ENCODE measurements at regions not wholly inside any gene's neighbourhood (a gene's known extent, or its start where the extent isn't known, plus 50 kb on each side); places are given as distances from the start of the nearest gene placed in this dataset.
"Not testable (repeated sequence)": the region's sequence is repeated elsewhere in the genome, so short reads cannot be mapped to it uniquely, and the experiment has no call there.

DNA sequence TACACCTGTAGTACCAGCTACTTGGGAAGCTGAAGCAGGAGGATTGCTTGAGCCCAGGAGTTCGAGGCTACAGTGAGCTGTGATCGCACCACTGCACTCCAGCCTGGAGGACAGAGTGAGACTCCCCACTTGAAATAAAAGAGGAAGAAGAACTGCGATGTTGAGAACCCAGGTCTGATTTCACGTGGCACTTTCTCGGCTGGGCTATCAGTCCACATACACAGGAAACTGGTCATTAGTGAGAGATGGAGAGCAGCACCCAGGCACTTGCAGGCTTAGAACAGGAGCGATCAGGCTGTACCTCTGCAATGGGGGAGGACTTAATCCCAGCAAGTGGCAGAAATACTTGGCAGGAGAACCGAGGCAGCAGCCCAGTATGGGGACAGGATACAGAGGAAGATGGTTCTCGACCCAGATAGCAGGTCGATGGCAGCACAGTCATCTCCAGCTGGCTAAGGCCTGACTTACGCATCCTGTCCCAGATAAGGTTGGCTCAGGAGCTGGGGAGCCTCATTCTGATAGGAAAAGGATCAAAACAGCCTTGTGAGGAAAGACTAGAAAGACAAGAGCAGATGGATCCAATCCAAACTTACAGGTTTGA lies 487.7 kb upstream of the AUTS2 start:
- H3K4me1 ChIP-seq: no peaks in the 10 kb centered on the region
- WGBS, 2 donors: 74 to 77% methylated on average over 9 to 10 of the region's 10 CpGs
- H3K9me3 ChIP-seq: no peaks in the 10 kb centered on the region
- no peak for ATAC-seq (ENCODE audit: low FRiP score in 2 of 2)
- H3K27ac ChIP-seq: no peak overlapping the region
- no peaks in the 10 kb centered on the region for H3K36me3 ChIP-seq
- DNase-seq: no peak
- H3K4me3 ChIP-seq: no peak overlapping the region
- H3K27me3 ChIP-seq: no peaks in the 10 kb centered on the region
- TF ChIP-seq POLR2AphosphoS5 (IDR thresholded peaks at IDR 0.05): no peak
- TF ChIP-seq, protein P1, sequence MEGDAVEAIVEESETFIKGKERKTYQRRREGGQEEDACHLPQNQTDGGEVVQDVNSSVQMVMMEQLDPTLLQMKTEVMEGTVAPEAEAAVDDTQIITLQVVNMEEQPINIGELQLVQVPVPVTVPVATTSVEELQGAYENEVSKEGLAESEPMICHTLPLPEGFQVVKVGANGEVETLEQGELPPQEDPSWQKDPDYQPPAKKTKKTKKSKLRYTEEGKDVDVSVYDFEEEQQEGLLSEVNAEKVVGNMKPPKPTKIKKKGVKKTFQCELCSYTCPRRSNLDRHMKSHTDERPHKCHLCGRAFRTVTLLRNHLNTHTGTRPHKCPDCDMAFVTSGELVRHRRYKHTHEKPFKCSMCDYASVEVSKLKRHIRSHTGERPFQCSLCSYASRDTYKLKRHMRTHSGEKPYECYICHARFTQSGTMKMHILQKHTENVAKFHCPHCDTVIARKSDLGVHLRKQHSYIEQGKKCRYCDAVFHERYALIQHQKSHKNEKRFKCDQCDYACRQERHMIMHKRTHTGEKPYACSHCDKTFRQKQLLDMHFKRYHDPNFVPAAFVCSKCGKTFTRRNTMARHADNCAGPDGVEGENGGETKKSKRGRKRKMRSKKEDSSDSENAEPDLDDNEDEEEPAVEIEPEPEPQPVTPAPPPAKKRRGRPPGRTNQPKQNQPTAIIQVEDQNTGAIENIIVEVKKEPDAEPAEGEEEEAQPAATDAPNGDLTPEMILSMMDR (IDR thresholded peaks at IDR 0.05): no peak
- no peak for TF ChIP-seq EP300 (IDR thresholded peaks at IDR 0.05)
- no peak for TF ChIP-seq POLR2A (IDR thresholded peaks at IDR 0.05)

DNA sequence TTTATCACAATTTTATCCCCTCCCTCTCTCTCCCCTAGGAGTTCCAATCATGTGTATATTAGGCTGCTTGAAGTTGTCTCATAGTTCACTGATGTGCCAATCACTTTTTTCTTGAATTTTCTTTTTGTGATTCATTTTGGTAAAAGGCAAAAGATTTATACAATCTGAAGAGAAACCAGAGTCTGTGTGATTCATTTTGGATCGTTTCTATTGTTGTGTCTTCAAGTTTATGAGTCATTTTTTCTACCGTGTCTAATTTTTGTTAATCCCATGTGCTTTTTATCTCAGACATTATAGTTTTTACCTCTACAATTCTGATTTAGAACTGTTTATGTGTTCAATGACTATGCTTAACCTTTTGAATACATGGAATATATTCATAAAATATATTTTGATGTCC lies 483.9 kb upstream of the AUTS2 start:
- Histone ChIP-seq H3K27ac (no peak overlapping the region), H3K9me3 (no peaks in the 10 kb centered on the region), H3K4me3 (no peak overlapping the region), H3K36me3 (no peaks in the 10 kb centered on the region), H3K4me1 (no peaks in the 10 kb centered on the region), H3K27me3 (no peaks in the 10 kb centered on the region)
- ATAC-seq (ENCODE audit: low FRiP score in 2 of 2): no peak
- whole genome bisulfite sequencing, 2 donors: 79 to 81% methylated on average over 2 of the region's 2 CpGs
- TF ChIP-seq POLR2A (IDR thresholded peaks at IDR 0.05) (no peak), POLR2AphosphoS5 (IDR thresholded peaks at IDR 0.05) (no peak), EP300 (IDR thresholded peaks at IDR 0.05) (no peak)
- no peak for DNase-seq

DNA sequence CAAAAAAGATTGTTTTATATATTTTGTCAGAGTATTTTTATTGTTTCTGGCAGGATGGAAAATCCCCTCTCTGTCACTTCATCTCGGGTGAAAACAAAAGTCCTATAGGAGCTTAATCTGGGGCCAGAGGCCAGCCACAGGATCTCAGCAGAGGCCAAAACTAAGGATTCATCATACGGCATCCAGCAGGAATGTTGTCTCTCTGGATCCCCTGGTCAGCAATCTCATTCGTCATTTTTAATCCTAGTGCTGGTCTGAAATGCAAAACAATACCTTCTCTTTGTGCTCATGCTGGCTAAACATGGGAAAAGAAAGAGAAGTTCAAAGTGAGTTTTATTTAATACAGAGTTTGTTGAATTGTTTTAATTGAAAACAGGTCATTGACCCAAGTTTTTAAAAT lies 482.5 kb upstream of the AUTS2 start:
- TF ChIP-seq, protein P1 (IDR thresholded peaks at IDR 0.05): no peak
- TF ChIP-seq POLR2A (IDR thresholded peaks at IDR 0.05) (no peak), POLR2AphosphoS5 (IDR thresholded peaks at IDR 0.05) (no peak), EP300 (IDR thresholded peaks at IDR 0.05) (no peak)
- no peak overlapping the region for H3K27ac ChIP-seq
- 65 to 74% methylated on average over 3 of the region's 3 CpGs for WGBS, 2 donors

DNA sequence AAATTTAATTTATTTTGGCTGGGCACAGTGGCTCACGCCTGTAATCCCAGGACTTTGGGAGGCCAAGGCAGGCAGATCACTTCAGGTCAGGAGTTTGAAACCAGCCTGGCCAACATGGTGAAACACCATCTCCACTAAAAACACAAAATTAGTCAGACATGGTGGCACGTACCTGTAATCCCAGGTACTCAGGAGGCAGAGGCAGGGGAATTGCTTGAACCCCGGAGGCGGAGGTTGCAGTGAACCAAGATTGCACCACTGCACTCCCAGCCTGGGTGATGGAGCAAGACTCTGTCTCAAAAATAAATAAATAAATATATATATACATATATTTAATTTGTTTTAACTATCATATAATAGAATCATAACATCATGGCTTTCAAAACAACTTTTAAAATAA lies 482.1 kb upstream of the AUTS2 start:
- not testable (repeated sequence) for ATAC-seq (ENCODE audit: low FRiP score in 2 of 2); H3K4me1 ChIP-seq; H3K9me3 ChIP-seq; DNase-seq; H3K27me3 ChIP-seq; H3K27ac ChIP-seq; H3K4me3 ChIP-seq; H3K36me3 ChIP-seq
- WGBS, 2 donors: 90 to 91% methylated on average over 4 of the region's 4 CpGs

More for the DNA sequence above, 482.5 kb upstream of the AUTS2 start:
- Histone ChIP-seq H3K36me3 (no peaks in the 10 kb centered on the region), H3K4me3 (no peak overlapping the region), H3K4me1 (no peaks in the 10 kb centered on the region), H3K9me3 (no peaks in the 10 kb centered on the region), H3K27me3 (no peaks in the 10 kb centered on the region)
- ATAC-seq (ENCODE audit: low FRiP score in 2 of 2): no peak
- no peak for DNase-seq

DNA sequence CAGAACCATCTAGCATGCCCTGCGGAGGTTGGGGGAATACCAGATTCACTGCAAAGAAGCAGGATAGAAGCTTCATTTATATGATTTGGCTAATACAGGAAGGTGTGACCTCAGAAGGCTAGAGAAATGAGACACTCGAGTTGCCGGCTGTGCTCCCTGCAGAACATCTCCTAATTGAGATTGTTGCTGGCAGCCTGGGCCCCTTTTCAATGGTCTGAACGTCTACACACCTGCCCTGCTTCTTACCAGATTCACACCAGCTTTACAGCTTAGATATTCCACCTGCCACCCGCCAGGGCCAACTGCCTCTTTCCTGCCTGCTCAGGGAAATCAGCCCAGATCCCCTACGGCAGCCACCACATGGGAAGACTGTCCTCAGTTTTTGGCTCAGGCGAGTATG lies 475.3 kb upstream of the AUTS2 start:
- no peaks in the 10 kb centered on the region for H3K36me3 ChIP-seq
- no peaks in the 10 kb centered on the region for H3K27me3 ChIP-seq
- no peak overlapping the region for H3K4me3 ChIP-seq
- H3K9me3 ChIP-seq: no peaks in the 10 kb centered on the region
- no peak for DNase-seq
- no peak overlapping the region for H3K27ac ChIP-seq
- H3K4me1 ChIP-seq: no peaks in the 10 kb centered on the region
- ATAC-seq (ENCODE audit: low FRiP score in 2 of 2): no peak
- 67 to 69% methylated on average over 7 of the region's 7 CpGs for WGBS, 2 donors
- no peak for TF ChIP-seq POLR2A (IDR thresholded peaks at IDR 0.05)
- TF ChIP-seq, protein P1 (IDR thresholded peaks at IDR 0.05): no peak
- TF ChIP-seq POLR2AphosphoS5 (IDR thresholded peaks at IDR 0.05): no peak

DNA sequence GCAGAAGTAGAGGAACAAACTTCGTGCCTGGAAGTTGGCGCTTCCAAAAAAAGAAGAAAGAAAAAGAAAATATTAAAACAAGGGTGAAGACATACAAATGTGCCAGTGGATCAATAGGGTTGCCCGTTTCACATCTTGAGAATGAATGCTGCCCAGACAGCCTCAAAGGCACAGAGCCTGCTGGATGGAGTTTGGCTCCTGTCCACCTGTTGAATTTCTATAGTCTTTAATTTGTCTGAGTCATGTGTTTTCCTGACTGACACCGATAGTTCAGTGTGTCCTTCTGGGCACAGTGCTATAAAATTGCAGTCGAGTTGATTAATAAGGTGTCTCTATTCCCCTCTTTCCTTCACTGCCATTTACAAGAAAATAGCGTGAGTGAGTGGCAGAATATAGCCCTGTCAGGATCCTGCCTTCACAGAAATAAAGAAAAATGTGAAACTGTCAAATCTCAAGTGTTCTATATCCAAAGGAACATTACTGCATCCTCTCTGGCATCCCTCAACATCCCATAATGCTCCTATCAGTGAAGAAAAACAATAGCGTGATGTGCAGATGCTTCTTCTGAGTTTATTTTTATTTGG lies 471.3 kb upstream of the AUTS2 start:
- no peaks in the 10 kb centered on the region for H3K27me3 ChIP-seq
- H3K4me1 ChIP-seq: no peaks in the 10 kb centered on the region
- H3K27ac ChIP-seq: no peak overlapping the region
- no peaks in the 10 kb centered on the region for H3K9me3 ChIP-seq
- ATAC-seq (ENCODE audit: low FRiP score in 2 of 2) (no peak), DNase-seq (no peak)
- TF ChIP-seq EP300 (IDR thresholded peaks at IDR 0.05) (no peak), POLR2A (IDR thresholded peaks at IDR 0.05) (no peak), POLR2AphosphoS5 (IDR thresholded peaks at IDR 0.05) (no peak)
- TF ChIP-seq, protein P1 (IDR thresholded peaks at IDR 0.05): no peak
- WGBS, 2 donors: 70 to 72% methylated on average over 7 of the region's 7 CpGs
- H3K4me3 ChIP-seq: no peak overlapping the region
- no peaks in the 10 kb centered on the region for H3K36me3 ChIP-seq
